Eye (tissue), 1 donor: ENCODE measurements at regions not wholly inside any gene's neighbourhood (a gene's known extent, or its start where the extent isn't known, plus 50 kb on each side); places are given as distances from the start of the nearest gene placed in this dataset.

Source experiments
- DNase-seq: peaks from one replicate; pipeline ENCODE4 v3.0.0-alpha.2; 2015

DNA sequence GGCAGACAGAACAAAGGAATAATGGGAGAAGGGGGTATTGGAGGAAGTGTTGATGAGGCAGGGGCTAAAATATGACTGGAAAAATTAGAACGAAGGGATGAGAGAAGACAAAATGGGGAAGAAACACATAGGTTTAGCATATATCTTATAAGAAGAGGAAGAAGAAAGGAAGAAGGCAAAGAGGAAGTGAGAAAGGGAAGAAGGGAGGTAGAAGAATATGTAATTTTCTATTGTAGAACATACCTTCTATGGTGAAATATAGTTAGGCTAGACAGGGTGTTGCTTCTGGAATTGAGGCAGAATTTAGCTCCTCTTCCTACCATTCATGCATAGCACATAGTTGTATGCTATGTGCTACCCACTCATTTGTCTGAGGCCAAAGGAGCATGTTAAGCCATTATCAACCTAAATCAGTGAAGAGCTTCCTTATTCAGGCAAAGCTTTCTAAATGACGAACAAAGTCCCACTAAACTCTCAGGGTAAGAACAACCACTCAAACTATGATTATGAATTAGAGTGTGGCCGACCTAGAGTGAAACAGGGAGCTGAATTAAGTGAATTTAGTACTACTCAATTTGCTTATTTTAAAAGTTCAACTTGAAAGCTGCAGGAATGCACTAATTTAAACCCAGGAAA, 180.9 kb upstream of the GALNT5 start:
- DNase-seq: no peak

DNA sequence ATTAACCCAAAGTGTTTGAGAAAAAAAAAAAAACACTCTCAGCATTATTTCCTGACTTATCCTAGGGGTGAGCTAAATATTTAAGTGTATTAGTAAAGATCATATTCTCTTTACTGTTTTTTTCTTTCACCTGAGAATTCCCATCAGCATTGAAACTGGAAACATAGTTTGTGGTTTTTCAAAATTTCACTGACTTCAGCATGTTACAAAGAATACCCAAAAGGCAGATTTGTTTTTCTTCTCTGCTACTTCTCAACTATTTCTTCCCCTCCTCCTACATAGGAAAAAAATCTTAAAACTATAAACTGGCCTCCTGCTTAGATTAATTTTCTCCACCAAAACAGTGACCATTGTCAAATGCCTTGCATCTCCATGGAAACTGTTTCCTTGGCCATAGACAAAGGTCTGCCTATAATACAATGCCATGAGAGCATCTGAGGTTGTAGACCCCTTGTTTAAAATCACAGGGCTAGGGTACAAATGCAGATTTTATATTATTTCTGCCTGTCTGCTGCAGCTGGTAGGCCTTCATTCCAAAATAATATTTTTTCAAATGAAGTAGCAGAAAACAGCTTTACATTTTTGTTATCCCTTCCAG, 179.7 kb upstream of the GALNT5 start:
- no peak for DNase-seq

DNA sequence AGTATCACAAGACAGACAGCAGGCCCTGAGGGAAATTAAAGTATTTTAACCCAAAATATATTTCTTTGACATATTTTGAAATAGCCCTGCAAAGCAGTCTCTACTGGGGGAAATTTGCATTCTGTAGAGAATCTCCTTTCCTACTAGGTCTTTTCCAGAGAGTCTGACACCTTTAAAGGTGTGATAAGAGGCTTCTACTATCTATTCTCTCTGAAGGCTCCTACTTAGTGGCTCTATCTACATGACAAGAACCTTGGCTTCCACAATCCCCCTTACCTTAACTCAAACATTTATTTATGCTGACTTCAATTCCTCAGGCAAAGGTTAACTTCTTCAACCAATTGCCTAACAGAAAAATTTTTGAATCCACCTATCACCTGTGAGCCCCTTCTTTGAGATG, 174.6 kb upstream of the GALNT5 start:
- DNase-seq: no peak

DNA sequence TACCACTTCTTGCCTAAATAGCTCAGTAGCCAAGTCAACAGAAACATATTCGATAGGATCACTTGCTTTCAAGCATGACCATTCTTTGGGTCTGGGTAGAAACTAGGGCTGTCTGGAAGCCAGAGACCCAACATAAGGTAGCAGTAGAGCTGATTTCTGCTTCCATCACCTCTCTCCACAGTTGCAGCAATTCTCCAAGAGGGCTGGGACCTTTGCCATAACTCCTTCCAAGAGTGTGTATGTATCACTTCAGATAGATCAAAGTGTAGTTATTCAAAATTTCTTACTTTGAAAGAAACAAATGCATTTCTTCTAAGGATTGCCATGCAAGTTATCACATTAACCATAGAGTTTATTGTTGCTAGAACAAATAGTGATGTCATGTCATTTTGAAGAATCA, 172.0 kb upstream of the GALNT5 start:
- no peak for DNase-seq

DNA sequence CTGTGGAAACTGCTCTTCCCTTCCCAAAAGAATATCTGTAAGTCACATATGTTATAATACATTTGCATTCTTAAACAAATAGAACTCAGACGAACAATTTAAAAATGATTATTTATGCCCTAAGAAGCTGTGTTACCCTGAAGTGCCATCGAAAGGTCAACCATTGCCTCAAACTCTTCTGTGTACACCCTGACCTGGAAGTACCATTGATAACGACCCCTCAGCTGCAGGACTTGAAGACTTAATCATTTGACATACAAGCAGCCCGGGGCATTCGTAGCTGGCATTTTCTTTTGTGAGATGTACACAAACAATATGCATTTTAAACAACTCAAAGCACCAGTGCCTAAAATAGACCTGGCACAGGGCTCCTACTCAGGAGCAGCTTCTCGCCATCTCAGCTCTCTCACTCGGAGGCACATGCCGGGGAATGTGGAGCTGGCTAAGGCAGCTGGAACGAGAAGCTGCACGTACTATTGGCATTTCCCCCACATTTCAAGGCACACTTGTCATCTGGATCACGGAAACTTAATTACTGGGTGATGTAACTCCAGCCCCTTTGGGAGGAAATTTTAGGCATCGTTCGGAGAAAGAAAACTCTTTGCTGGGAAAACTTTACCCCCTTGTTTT, 170.0 kb upstream of the GALNT5 start:
- DNase-seq: no peak

DNA sequence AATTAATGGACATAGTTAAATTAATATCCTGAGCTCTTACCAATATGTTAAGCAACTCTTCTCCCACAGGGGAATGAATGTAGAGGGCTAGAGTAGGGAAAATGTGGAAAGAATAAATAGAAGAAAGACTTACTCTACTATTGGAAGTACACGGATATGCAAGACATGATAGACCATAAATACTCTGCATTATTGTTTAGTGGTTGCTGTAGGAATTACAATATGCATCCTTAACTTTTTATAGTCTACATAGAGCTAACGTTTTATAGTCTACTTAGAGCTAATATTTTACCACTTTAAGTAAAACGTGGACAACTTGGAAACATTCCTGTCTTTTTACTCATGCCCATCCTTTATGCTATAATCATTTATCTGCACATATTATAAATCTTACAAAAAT, 163.8 kb upstream of the GALNT5 start:
- no peak for DNase-seq

DNA sequence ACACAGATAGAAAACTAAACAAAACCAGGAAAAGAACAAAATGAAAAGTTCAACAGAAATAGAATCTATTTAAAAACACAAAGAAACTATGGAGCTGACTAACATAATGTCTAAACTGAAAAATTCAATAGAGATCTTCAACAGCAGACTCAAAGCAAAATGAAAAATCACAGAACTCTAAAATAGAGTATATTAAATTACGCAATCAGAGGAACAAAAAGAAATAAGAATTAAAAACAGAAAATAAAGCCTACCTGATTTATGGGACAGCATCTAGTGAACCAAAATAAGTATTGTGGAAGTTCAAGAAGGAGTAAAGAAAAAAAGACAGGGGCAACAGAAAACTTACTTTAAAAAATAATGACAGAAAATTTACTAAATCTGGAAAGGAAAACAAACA, 152.1 kb upstream of the GALNT5 start:
- no peak for DNase-seq

DNA sequence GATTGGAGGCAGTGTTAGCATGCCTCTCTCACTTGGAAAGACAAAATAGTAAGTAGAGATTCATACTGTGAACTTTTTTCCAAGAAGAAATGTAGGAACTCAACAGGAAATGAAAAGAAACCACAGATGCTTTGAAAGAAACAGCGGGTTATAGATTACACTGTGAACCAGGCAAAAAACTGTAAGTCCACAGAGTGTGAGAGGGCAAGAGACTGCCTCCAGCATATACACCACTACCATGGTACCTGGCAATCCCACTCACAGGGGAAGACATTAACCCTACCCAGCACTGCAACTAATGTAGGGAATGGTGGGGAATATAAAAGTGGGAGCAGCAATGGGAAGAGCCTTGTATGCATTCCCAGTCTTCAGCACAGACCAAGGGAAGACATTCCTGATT, 150.6 kb upstream of the GALNT5 start:
- DNase-seq: no peak

DNA sequence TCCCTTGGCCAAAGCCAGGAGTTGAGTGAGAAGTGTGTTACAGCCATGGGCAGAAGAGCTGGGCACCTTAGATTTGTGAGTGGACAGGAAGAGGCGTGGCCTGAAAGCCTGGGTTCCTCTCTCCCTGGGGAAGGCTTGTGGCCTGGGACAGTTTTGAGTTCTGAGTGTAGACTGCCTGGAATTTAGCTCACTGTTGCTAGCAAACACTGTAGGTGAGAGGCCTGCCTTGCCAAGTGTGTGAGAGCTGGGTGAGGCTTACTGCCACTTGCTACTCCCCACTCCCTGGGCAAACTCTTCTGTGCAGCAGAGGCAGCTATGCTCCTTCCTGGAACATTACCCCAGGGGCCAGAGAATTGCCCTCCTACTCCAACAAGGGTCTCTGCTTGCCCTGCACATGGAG, 150.0 kb upstream of the GALNT5 start:
- DNase-seq: no peak

DNA sequence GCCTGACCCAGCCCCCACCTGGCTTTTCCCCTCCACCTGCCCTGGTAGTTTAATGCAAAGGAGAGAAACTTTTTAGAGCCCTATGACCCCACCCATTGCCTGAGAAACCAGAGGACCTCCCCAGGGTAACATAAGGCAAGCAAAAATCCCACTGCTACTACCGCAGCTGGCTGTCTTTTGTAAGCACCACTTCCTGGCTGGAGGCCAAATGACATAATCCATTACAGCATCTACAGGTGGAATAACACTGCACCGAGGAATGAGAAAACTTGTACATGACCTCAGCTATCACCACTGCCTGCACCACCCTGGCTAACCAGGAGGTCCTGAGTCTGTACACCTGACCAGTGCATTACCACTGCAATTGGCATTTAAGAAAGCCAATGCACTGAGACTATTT, 149.6 kb upstream of the GALNT5 start:
- no peak for DNase-seq

DNA sequence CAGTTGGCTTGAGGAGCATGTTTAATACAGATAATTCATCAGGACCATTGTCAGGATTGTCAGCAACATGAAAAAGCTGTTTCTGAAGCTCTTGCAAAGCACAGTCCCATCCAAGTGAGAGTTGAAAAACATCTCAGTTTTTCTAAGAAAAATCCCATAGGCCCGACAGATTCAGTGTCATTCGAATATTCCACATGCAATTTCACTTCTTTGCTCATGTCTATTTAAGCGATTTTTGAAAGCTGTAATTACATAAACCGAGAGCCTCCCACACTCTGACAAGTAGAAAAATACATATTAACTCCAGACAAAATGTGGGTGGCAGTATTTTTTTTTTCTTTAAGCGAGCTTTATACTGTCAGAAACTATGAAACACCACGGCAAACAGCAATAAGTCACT, 134.7 kb upstream of the GALNT5 start:
- no peak for DNase-seq

DNA sequence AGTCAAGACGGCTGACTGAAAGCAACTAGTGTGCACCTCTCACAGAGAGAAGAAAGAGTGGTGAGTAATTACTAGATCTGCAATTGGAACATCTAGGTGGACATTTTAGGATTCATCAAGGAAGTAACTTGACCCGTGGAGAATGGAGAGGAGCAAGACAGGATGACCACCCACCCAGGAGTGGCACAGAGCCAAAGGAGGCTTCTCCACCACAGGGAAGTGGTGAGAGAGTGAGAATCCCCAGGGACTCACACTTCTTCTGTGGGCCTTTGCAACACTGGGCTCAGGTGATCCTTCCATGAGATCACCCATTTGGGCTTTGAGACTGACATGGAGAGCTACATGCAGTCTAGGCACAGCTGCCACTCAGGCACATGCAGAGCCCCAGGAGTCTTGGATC, 132.8 kb upstream of the GALNT5 start:
- DNase-seq: no peak

DNA sequence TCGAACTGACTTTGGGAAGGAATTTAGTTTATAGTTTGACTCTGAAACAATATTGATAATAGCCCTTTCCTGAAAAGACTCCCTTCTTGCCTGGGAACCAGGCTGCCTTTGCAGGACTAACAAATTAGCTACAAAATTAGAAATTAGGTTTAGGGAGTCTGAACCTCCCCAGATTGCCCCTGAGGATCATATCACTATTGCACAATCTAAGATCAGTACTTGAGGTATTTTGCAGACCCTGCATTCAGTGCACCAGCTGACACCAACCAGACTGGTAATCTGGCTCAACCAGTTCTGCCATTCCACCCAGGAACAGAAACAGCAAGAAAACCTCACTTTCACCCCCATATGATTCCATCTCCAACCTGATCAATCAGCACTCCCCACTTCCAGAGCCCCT, 131.8 kb upstream of the GALNT5 start:
- DNase-seq: no peak

DNA sequence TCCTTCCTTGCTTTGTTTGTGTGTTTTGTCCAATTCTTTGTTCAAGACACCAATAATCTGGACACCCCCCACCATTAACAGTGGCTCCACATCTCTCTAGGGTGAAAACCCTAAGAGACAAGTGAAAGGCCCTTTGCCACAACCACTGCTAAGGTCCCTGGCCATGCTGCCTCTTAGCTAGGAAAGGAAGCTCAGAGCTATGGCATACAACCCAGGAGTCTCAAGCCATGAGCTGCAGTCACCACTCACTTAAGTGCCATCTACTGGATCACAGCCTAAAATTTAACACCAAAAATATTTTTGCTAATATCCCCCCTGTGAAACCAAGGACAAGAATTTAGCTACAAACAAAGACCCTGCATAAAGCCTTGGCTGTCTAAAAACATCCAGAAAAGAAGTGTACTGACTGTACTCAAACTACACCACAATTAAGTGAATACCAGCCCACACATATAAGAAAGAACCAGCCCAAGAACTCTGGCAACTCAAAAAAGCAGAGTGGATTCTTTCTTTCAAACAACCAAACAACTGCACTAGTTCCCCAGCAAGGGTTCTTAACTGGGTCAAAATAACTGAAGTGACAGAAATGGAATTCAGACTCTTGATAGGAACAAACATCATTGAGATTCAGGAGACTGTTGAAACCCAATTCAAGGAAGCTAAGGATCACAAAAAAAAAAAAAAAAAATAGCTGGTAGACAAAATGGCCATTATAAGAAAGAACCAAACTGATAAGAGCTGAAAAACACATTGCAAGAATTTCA, 130.1 kb upstream of the GALNT5 start:
- no peak for DNase-seq

DNA sequence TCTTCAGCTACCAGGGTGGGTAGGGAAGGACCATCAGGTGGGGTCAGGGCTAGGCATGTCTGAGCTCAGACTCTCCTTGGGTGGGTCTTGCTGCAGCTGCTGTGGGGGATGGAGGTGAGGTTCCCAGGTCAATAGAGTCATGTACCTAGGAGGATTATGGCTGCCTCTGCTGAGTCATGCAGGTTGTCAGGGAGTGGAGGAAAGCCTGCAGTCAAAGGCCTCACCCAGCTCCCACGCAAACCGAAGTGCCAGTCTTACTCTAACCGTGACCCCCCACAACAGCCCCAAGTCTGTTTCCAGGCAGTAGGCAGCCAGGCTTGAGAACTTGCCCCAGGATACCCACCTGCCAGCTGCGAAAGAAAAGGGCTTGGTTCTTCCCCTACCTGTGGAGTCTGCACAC, 113.6 kb upstream of the GALNT5 start:
- no peak for DNase-seq

DNA sequence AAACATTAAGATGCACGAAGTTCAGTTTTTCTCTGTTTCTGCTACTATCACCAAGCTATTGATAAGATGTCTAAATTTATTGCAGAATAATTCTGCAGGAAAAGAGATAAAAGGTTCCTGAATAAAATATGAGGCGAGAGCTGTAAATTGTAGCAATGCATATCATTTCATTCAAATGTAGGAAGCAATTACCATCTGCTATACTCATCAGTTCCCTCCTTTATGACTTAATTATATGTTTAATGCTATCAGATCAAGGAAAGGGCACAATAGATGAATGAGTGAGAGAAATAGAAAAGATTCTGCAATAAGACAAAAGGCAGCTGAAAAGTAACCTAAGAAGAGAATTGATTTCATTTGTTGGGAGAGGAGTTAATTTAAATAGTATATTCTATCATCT, 108.2 kb upstream of the GALNT5 start:
- no peak for DNase-seq

DNA sequence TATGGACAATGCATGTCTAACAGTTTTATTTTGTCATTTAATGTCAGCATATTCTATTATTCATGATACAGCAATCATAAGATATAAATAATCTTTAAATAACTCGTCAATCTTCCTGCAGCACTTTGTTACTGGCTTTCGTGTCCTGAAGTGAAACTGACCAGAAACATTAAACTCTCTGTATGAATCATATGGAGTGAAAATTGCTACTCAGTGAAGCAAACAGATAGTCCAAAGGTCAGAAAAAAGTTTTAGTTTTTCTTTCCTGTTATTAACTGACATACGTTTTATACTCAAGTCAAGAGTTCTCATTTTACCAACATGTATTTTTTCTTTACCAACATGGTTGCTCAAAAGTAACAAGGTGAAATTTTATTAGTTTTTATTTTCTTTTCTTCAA, 106.8 kb upstream of the GALNT5 start:
- no peak for DNase-seq

DNA sequence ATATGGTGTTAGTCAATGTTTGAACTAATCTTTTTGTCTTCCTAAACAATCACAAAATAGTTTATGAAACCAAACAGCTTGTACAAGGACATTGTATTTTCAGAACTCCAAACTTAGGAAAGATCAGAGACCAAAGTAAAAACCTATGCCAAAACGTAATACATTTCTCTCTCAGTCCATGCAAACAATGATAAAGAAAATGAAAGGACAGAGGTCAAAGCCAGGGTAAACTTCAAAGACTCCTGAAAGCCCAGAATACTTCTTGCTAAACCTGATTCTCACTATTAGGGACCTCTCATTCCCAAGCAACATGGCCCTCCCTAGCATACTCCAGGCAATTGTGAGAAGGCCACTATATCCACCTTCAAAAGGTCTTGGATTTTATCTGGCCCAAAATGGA, 105.1 kb upstream of the GALNT5 start:
- DNase-seq: no peak

DNA sequence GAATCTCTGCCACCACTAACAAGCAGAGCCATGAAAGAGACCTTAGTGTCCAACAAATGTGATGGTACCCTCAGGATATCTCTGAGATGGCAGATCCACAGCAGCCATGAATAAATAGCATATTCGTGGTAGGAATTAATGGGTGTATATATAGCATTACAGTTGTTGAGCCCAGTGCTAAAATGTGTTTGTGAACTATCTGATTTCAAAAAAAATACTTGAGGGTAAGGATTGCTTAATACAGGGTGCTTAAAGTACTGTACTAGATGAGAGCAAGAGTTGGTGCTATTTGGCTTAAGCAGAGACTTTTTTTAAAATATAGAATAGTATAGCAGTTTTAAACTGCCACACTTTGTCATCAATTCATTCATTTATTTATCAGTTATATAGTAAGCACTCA, 101.5 kb upstream of the GALNT5 start:
- no peak for DNase-seq

DNA sequence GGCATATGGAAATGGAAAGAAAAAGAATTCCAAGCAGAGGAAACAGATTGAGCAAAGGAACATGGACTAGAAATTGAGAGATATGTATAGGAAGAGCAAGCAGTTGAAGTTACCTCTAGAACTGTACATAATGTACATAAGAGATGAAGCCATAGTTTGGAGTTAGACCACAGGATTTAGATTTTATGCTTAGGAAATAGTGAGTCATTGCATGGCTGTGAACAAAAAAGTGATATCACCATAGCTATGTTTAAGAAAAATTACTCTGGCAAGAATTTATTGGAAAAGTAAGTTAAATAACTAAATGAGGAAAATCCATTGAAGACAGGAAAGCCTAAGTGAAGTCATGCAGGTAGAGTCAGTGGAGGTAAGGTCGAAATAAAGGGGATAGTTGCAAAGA, 99.4 kb upstream of the GALNT5 start:
- no peak for DNase-seq

DNA sequence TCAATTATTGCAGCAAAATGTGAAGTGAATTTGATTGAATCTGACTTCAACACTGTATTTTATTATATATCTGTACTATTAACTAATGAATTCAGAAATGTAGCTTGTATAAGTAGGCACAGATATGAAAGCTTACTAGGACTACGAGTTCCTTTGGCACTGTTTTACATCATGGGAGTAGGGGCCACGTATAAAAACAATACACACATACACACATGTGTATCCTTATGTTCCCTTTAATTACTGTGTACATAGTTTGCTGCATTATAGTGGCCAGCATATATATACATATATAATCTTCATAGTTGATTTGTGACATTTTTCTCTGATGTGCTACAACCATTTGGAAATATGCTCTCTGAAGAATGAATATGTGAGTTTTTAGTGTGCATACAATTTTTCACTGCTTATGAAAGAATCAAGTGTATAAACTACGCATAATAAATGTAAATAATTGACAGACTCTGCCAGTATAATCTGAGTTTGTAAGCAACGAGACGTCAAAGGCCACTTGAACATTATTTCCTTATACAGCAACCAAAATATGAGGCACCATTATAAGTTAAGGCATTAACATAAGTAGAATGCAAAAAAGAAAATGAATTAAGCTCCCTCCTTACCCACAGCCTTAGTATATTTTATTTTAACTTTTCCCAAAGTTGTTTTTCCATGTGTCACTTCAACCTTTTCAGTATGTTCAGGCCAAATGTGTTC, 98.1 kb upstream of the GALNT5 start:
- DNase-seq: no peak

DNA sequence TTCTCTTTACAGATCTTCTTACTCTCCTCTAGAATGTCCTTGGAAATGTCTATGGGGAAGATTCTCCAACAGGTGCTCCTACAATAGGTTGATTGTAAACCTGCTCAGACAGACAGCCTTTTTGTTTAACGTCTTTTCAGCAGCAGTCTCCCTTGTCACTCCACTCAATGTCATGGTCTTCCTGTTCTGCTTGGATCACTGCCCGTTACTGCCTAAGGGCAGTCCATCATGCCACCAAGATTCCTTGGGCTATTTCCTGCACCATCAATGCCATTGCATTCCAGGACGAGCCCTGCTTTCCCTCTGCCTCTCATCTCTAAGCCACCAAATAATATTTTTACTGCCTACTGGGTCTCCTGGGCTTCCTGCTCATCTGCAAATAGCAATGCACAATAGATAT, 97.4 kb upstream of the GALNT5 start:
- DNase-seq: no peak

DNA sequence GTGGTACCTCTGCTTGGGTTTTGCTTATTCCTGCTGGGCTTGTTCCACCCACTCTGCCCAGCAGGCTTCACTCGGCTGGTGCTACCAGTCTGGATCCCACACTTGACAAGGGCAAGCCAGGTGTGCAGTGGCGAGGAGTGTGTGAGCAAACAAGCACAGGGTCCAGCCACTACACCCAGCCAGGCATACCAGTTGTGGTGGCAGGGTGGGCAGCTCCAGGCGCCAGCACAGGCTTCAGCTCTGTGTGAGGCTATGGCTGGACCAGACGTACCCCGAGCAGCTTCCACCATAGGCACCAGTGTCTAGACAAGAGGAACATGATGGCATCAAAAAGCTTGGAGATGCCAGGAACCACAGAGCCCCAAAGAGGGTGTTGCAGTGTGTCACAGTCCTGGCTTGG, 93.1 kb upstream of the GALNT5 start:
- DNase-seq: no peak

DNA sequence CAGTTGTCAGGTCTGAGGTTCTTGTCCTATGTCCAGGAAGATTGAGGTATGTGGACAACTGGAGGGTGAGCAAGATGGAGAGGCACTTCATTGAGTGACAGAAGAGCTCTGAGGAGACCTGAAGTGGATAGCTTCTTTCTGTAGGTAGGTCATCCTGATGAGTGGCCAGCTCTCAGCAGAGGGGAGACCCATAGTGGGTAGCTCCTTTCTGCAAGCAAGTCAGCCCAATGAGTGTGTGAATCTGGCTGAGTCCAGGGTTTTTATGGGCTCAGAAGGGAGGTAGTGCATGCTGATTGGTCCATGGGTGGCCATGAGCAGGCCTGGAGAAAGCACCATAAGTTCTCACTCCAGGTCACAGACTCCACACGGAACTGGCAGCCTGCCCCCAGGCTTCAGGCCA, 92.6 kb upstream of the GALNT5 start:
- DNase-seq: no peak
